Ascending aorta (tissue), 2 donors: ENCODE measurements at regions not wholly inside any gene's neighbourhood (a gene's known extent, or its start where the extent isn't known, plus 50 kb on each side); places are given as distances from the start of the nearest gene placed in this dataset.
"Not testable (repeated sequence)": the region's sequence is repeated elsewhere in the genome, so short reads cannot be mapped to it uniquely, and the experiment has no call there.

ENCODE experiments used
- DNase-seq, 2 donors: peaks; one replicate each; pipeline ENCODE4 v3.0.0-alpha.2; 2019; ENCODE audit warnings: low spot score in 2 of 2
- H3K27ac ChIP-seq, 2 donors: fragments of 200-600 bp; sonication (generic); one replicate each; pipeline ENCODE4 v1.5.1; 2016 to 2017; ENCODE audit warnings: mild to moderate bottlenecking in 1 of 2
- H3K27me3 ChIP-seq: fragments of 200-600 bp; sonication (generic); one replicate; pipeline ENCODE4 v1.5.1; 2017
- H3K36me3 ChIP-seq, 2 donors: fragments of 200-600 bp; sonication (generic); one replicate each; pipeline ENCODE4 v1.5.1; 2016
- H3K4me1 ChIP-seq, 2 donors: fragments of 200-600 bp; sonication (generic); one replicate each; pipeline ENCODE4 v1.5.1; 2016 to 2017; ENCODE audit warnings: mild to moderate bottlenecking in 1 of 2
- H3K4me3 ChIP-seq, 2 donors: fragments of 200-600 bp; sonication (generic); one replicate each; pipeline ENCODE4 v1.5.1; 2016 to 2017; ENCODE audit warnings: mild to moderate bottlenecking in 1 of 2
- H3K9me3 ChIP-seq, 2 donors: fragments of 200-600 bp; sonication (generic); one replicate each; pipeline ENCODE4 v1.5.1; 2016
- intact Hi-C: fragments of 100-400 bp; cut with DNase I; formaldehyde crosslinking; loops from one replicate; pipeline ENCODE4 v1.15.1; 2023
- TF ChIP-seq, protein P1 (sequence below), 3 experiments: fragments of 200-600 bp in 2 of 3; fragments of 450-650 bp in 1 of 3; sonication (generic) in 2 of 3; IDR thresholded peaks; one replicate each; pipeline ENCODE4 v1.5.1; 2016 to 2019; ENCODE audit warnings: antibody characterized with exemption in 3 of 3, mild to moderate bottlenecking in 1 of 3, moderate library complexity in 1 of 3

DNA sequence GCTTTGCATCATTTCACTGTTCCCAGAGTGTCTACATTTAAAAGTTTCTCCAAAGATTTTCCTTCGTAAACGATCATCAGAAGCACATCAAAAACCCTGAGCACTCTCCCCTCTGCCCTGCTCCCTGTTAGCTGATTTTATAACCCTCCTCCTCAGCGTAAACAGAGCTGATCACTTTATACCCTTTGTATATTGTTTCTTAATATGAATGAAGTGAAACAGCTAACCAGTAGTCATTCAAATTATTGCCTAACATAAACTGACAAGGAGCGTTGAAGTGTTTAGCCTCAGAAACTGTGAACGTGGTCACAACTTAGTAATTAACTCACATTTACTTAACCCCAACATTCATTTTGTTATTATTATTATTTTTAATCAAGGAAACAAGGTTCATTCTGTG lies 160.0 kb upstream of the FOXF1 start:
- H3K4me3 ChIP-seq = no peak overlapping the region
- H3K27me3 ChIP-seq = peaks cover 5% of the 10 kb centered on the region
- no peak overlapping the region for H3K27ac ChIP-seq
- H3K9me3 ChIP-seq = no peaks in the 10 kb centered on the region
- no peaks in the 10 kb centered on the region for H3K36me3 ChIP-seq
- no peaks in the 10 kb centered on the region for H3K4me1 ChIP-seq
- no peak for DNase-seq
- TF ChIP-seq, protein P1, sequence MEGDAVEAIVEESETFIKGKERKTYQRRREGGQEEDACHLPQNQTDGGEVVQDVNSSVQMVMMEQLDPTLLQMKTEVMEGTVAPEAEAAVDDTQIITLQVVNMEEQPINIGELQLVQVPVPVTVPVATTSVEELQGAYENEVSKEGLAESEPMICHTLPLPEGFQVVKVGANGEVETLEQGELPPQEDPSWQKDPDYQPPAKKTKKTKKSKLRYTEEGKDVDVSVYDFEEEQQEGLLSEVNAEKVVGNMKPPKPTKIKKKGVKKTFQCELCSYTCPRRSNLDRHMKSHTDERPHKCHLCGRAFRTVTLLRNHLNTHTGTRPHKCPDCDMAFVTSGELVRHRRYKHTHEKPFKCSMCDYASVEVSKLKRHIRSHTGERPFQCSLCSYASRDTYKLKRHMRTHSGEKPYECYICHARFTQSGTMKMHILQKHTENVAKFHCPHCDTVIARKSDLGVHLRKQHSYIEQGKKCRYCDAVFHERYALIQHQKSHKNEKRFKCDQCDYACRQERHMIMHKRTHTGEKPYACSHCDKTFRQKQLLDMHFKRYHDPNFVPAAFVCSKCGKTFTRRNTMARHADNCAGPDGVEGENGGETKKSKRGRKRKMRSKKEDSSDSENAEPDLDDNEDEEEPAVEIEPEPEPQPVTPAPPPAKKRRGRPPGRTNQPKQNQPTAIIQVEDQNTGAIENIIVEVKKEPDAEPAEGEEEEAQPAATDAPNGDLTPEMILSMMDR (IDR thresholded peaks at IDR 0.05) = no peak
- intact Hi-C loops = no loop called here

DNA sequence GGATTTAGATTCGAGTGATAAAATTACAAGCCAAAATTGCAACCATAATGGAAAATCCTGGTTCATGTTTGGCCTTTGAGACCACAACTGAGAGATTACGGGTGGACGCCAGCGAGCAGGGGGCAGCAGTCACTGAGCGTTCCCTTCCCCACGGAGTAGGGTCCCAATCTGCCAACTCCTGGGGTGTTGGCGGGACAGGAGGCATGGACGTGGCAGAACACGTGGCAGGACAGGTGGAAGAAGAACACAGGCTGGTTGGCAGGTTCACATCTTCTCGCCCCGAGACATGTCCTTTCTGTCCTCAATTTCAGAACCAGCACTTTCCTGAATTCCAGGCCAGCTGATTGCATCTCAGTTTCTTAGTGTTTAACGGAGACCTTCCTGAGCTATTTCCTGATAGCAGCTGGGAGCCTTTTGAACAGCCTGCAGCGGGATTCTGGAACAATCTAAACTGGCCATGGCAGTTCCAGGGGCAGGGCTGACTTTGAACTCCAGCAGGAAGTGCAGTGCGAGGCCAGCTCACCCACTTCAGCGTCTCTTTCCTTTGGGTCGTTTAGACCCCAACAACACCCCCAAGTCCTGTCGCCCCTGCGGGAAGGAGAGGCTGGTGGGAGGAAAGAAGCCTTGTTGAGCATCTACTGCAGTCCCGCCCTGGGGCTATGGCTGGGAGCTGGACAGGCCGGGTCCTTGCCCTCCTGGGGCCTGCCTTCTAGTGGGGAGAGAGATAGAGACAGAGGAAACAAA lies 159.1 kb upstream of the FOXF1 start:
- DNase-seq = no peak
- Histone ChIP-seq H3K4me3 (no peak overlapping the region), H3K4me1 (no peaks in the 10 kb centered on the region), H3K9me3 (peaks cover 0 to 5% of the 10 kb centered on the region in 2 donors), H3K36me3 (no peaks in the 10 kb centered on the region), H3K27me3 (peaks cover 5% of the 10 kb centered on the region), H3K27ac (no peak overlapping the region)
- intact Hi-C loops = no loop called here
- TF ChIP-seq, protein P1 (IDR thresholded peaks at IDR 0.05) = no peak

DNA sequence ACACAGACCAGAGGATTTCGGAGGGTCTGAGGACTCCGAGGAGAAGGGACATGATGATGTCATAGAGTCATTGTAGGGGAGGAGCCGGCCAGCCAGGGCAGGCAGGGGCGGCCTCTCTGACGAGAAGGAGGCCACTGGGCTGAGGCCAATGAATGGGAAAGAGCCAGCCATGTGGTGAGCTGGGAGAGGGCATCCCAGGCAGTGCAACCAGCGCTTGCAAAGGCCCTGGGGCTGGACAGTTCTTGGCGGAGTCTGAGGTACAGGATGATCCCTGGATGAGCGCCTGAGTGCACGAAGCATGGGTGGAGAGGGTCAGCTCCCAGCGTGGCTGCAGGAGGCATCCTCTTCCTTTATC lies 158.6 kb upstream of the FOXF1 start:
- H3K27me3 ChIP-seq = not testable (repeated sequence)

DNA sequence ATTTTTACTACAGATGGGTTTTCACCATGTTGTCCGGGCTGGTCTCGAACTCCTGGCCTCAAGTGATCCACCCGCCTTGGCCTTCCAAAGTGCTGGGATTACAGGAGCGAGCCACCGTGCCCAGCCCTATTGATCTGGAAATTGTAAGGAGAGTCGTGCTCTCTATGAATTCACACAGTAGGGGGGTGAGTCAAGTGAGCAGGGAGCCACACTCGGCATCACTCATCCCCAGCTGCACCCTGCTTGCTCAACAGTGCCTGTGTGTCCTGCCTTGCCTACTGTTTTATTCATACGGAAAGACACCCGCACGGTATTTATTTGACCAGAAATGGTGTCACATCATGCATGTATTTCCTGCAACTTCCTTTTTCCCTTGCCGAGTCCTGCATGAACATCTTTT lies 157.2 kb upstream of the FOXF1 start:
- Histone ChIP-seq H3K27ac (no peak overlapping the region), H3K4me3 (no peak overlapping the region), H3K4me1 (no peaks in the 10 kb centered on the region), H3K36me3 (no peaks in the 10 kb centered on the region), H3K27me3 (peaks cover 5% of the 10 kb centered on the region), H3K9me3 (peaks cover 0 to 5% of the 10 kb centered on the region in 2 donors)
- intact Hi-C loops = no loop called here
- TF ChIP-seq, protein P1 (IDR thresholded peaks at IDR 0.05) = no peak
- no peak for DNase-seq

More for the DNA sequence above, 158.6 kb upstream of the FOXF1 start:
- H3K36me3 ChIP-seq, H3K9me3 ChIP-seq, DNase-seq, H3K4me1 ChIP-seq, H3K27ac ChIP-seq, H3K4me3 ChIP-seq, intact Hi-C loops: not testable (repeated sequence)

DNA sequence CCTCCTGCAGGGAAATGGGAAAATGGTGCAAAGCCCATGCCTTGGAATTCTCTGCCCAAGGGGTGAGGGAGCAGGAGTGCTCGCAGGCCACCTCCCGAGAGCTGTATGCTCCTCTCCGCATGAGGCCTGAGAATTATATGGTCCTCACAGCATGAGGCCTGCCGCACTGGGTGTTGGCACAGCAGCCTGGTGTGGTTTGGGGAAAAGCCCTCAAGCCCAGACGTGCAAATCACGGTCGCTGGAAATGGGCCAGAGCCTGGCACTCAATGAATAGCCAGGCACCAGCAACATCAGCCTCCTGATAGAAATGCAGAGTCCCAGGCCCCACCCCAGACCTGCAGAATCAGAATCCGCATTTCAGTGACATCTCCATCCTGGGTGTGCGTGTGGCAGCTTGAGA lies 156.4 kb upstream of the FOXF1 start:
- H3K27me3 ChIP-seq = peaks cover 5% of the 10 kb centered on the region
- intact Hi-C loops = no loop called here
- H3K27ac ChIP-seq = no peak overlapping the region
- DNase-seq = no peak
- H3K9me3 ChIP-seq = peaks cover 0 to 5% of the 10 kb centered on the region in 2 donors
- no peaks in the 10 kb centered on the region for H3K36me3 ChIP-seq
- TF ChIP-seq, protein P1 (IDR thresholded peaks at IDR 0.05) = no peak
- no peaks in the 10 kb centered on the region for H3K4me1 ChIP-seq
- H3K4me3 ChIP-seq = no peak overlapping the region

DNA sequence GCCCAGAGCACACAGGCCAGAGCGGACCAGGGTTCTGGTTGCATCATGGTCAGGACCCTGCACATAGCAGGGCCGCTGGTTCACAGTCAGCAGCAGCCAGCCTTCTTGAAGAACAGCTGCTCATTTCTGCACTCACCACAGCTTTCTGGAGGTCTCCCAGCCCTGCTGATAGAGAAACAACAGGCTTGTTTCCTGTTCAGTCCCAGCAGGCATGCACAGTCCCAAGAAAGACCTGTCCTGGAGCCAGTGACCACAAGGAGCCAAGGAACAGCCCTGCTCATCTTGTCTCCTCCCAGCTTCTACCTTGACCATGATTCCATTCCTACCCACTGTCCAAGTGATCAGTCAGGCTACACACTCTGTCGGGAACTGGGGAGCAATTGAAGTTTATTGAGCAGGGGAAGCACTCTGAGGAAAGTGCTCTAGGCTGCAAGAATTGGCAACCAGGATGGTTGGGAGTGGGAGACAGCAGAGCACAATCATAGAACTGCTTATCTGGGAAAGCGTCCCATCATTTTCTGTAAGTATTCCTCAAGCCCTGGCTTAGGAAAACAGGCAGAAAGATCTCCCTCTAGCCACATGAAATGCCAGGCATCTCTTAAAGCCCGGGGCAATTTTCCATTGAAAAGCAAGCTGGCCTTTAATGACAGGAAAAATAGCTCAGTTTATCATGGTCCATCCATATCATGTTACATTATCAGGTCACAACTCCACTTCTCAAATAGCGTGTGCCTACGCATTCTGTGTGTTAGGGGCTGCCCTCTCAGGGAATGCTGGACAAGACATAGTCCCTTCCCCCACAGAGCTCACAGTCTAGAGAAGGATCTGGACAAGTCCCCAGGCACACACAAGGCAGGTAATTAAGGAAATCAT lies 155.4 kb upstream of the FOXF1 start:
- H3K27me3 ChIP-seq = peaks cover 3% of the 10 kb centered on the region
- no peaks in the 10 kb centered on the region for H3K4me1 ChIP-seq
- H3K9me3 ChIP-seq = peaks cover 0 to 5% of the 10 kb centered on the region in 2 donors
- intact Hi-C loops = no loop called here
- no peak for DNase-seq
- H3K27ac ChIP-seq = no peak overlapping the region
- H3K36me3 ChIP-seq = no peaks in the 10 kb centered on the region
- TF ChIP-seq, protein P1 (IDR thresholded peaks at IDR 0.05) = no peak
- H3K4me3 ChIP-seq = no peak overlapping the region
